HepG2 (cell line): ENCODE measurements at regions not wholly inside any gene's neighbourhood (a gene's known extent, or its start where the extent isn't known, plus 50 kb on each side); places are given as distances from the start of the nearest gene placed in this dataset.

Experiments
- ATF3 ChIP-seq: sonication (generic); formaldehyde crosslinking; IDR thresholded peaks from 2 replicates; pipeline ENCODE4 v1.4.0; 2020; ENCODE audit warnings: missing genetic modification reagents
- CHD2 ChIP-seq: IDR thresholded peaks from 2 replicates; pipeline ENCODE4 v1.6.1; 2011; ENCODE audit warnings: low read depth, low read length, improper control_type of control experiment
- CTCF ChIP-seq: sonication (generic); formaldehyde crosslinking; IDR thresholded peaks from 2 replicates; pipeline ENCODE4 v1.5.0; 2020; ENCODE audit warnings: mild to moderate bottlenecking, missing genetic modification reagents, moderate library complexity
- ETV6 ChIP-seq: sonication (generic); formaldehyde crosslinking; conservative IDR thresholded peaks from 2 replicates; pipeline ENCODE4 v1.4.0; 2020; ENCODE audit warnings: missing genetic modification reagents
- GABPA ChIP-seq, 2 experiments: IDR thresholded peaks; 2 replicates each; pipeline ENCODE4 v1.6.1; 2011 to 2016; ENCODE audit warnings: low read depth in 2 of 2, low read length in 1 of 2, missing biosample characterization in 1 of 2, missing genetic modification characterization in 1 of 2
- MTA3 ChIP-seq: sonication (generic); formaldehyde crosslinking; IDR thresholded peaks from 2 replicates; pipeline ENCODE4 v1.4.0; 2020; ENCODE audit warnings: missing genetic modification reagents
- POLR2AphosphoS2 ChIP-seq: IDR thresholded peaks from 2 replicates; pipeline ENCODE4 v1.6.1; 2011; ENCODE audit warnings: low read depth, low read length, improper control_type of control experiment
- RAD21 ChIP-seq: fragments of 450-650 bp; formaldehyde crosslinking; IDR thresholded peaks from 2 replicates; pipeline ENCODE4 v1.5.0; 2020; ENCODE audit warnings: mild to moderate bottlenecking
- SIN3B ChIP-seq: fragments of 150-350 bp; IDR thresholded peaks from 2 replicates; pipeline ENCODE4 v1.6.1; 2014; ENCODE audit warnings: low read length
- TBP ChIP-seq: sonication (generic); formaldehyde crosslinking; IDR thresholded peaks from 2 replicates; pipeline ENCODE4 v1.5.0; 2020; ENCODE audit warnings: missing genetic modification reagents
- ZNF18 ChIP-seq: sonication (generic); formaldehyde crosslinking; IDR thresholded peaks from 2 replicates; pipeline ENCODE4 v1.8.0; 2022; ENCODE audit warnings: mild to moderate bottlenecking, missing genetic modification reagents; ENCODE audit not compliant: insufficient replicate concordance
- ZNF317 ChIP-seq: sonication (generic); formaldehyde crosslinking; IDR thresholded peaks from 2 replicates; pipeline ENCODE4 v1.5.0; 2020; ENCODE audit warnings: mild to moderate bottlenecking, missing genetic modification reagents
- ZNF431 ChIP-seq: sonication (generic); formaldehyde crosslinking; IDR thresholded peaks from 2 replicates; pipeline ENCODE4 v1.9.0; 2022; ENCODE audit warnings: missing genetic modification reagents, low read depth, mild to moderate bottlenecking, borderline replicate concordance

- TF ChIP-seq GABPA (IDR thresholded peaks at IDR 0.05; ENCODE audit: low read depth, low read length) (no peak), GABPA (CRISPR knock-in tag; IDR thresholded peaks at IDR 0.05; ENCODE audit: low read depth) (no peak), SIN3B (no peak), MTA3 (CRISPR knock-in tag) (no peak), CHD2 (no peak), ATF3 (CRISPR knock-in tag) (no peak), RAD21 (CRISPR knock-in tag) (no peak), ZNF431 (CRISPR knock-in tag) (no peak), ETV6 (CRISPR knock-in tag) (no peak), CTCF (CRISPR knock-in tag) (no peak), POLR2AphosphoS2 (no peak), ZNF18 (CRISPR knock-in tag) (no peak), ZNF317 (CRISPR knock-in tag) (no peak), TBP (CRISPR knock-in tag) (no peak)
Measured at GRCh38 chr5:175243441-175243840, 200.5 kb downstream of the DRD1 start.
